Endodermal cell (in vitro differentiated cells): ENCODE measurements at regions not wholly inside any gene's neighbourhood (a gene's known extent, or its start where the extent isn't known, plus 50 kb on each side); places are given as distances from the start of the nearest gene placed in this dataset.

Experiments used
- DNase-seq: peaks from one replicate; pipeline ENCODE4 v3.0.0-alpha.2; 2017
- H3K27ac ChIP-seq: 2 replicates; pipeline ENCODE4 v1.5.1; 2013; ENCODE audit warnings: mild to moderate bottlenecking, low read depth, low read length, moderate library complexity
- H3K27me3 ChIP-seq: 2 replicates; pipeline ENCODE4 v1.6.1; 2013; ENCODE audit warnings: mild to moderate bottlenecking, low read length, moderate library complexity; ENCODE audit not compliant: insufficient read depth, control insufficient read depth, poor library complexity, severe bottlenecking
- H3K36me3 ChIP-seq: 2 replicates; pipeline ENCODE4 v1.7.0; 2013; ENCODE audit warnings: mild to moderate bottlenecking, low read length, moderate library complexity; ENCODE audit not compliant: control insufficient read depth, insufficient read depth
- H3K4me1 ChIP-seq: one replicate; pipeline ENCODE4 v1.7.0; 2013; ENCODE audit warnings: low read length; ENCODE audit not compliant: control insufficient read depth, insufficient read depth
- H3K4me3 ChIP-seq: 2 replicates; pipeline ENCODE4 v1.5.1; 2013; ENCODE audit warnings: mild to moderate bottlenecking, low read length, moderate library complexity
- H3K9ac ChIP-seq: 2 replicates; pipeline ENCODE4 v1.6.1; 2013; ENCODE audit warnings: mild to moderate bottlenecking, low read length, moderate library complexity; ENCODE audit not compliant: poor library complexity, severe bottlenecking; ENCODE audit errors: extremely low read depth
- H3K9me3 ChIP-seq: 2 replicates; pipeline ENCODE4 v1.6.1; 2013; ENCODE audit warnings: mild to moderate bottlenecking, low read length, moderate library complexity; ENCODE audit not compliant: control insufficient read depth
- H3K27ac Mint-ChIP-seq: 2 replicates; pipeline ENCODE4 v1.8.0; 2020; ENCODE audit warnings: mixed read lengths
- H3K27me3 Mint-ChIP-seq: 2 replicates; pipeline ENCODE4 v1.8.0; 2021; ENCODE audit warnings: mild to moderate bottlenecking, mixed read lengths; ENCODE audit not compliant: insufficient read depth
- H3K36me3 Mint-ChIP-seq: 2 replicates; pipeline ENCODE4 v1.8.0; 2020; ENCODE audit warnings: low read depth, mixed read lengths
- H3K4me1 Mint-ChIP-seq: 2 replicates; pipeline ENCODE4 v1.8.0; 2020; ENCODE audit warnings: mixed read lengths
- H3K4me3 Mint-ChIP-seq: 2 replicates; pipeline ENCODE4 v1.8.0; 2020; ENCODE audit warnings: mild to moderate bottlenecking, moderate library complexity, mixed read lengths
- H3K9me3 Mint-ChIP-seq: 2 replicates; pipeline ENCODE4 v1.8.0; 2020; ENCODE audit warnings: mild to moderate bottlenecking, mixed read lengths
- WGBS, 2 experiments: methylation state at CpG; one replicate each; pipeline versions ENCODE4 v1.1.5 to v1.1.7; 2013; ENCODE audit warnings: missing lambda C conversion rate in 2 of 2, mixed read lengths in 1 of 2; ENCODE audit not compliant: insufficient coverage in 1 of 2, insufficient read length in 1 of 2; 5-methylcytosine and 5-hydroxymethylcytosine counted together
- TF ChIP-seq, protein P1 (sequence below): fragments of 200-600 bp; sonication (generic); conservative IDR thresholded peaks from 2 replicates; pipeline ENCODE4 v1.5.0; 2021; ENCODE audit warnings: antibody characterized with exemption, mild to moderate bottlenecking

- peaks cover 35% of the 10 kb centered on the region for H3K9me3 Mint-ChIP-seq
- H3K36me3 Mint-ChIP-seq = no peaks in the 10 kb centered on the region
- Histone ChIP-seq H3K27me3 (no peaks in the 10 kb centered on the region), H3K9ac (no peak overlapping the region), H3K36me3 (no peaks in the 10 kb centered on the region), H3K4me3 (no peak overlapping the region), H3K4me1 (no peaks in the 10 kb centered on the region), H3K27ac (no peak overlapping the region), H3K9me3 (peaks cover 44% of the 10 kb centered on the region)
- H3K4me3 Mint-ChIP-seq = no peak overlapping the region
- WGBS, 2 experiments = 75 to 79% methylated on average over 4 to 9 of the region's 9 CpGs
- no peaks in the 10 kb centered on the region for H3K27me3 Mint-ChIP-seq
- no peak overlapping the region for H3K27ac Mint-ChIP-seq
- DNase-seq = no peak
- TF ChIP-seq, protein P1, sequence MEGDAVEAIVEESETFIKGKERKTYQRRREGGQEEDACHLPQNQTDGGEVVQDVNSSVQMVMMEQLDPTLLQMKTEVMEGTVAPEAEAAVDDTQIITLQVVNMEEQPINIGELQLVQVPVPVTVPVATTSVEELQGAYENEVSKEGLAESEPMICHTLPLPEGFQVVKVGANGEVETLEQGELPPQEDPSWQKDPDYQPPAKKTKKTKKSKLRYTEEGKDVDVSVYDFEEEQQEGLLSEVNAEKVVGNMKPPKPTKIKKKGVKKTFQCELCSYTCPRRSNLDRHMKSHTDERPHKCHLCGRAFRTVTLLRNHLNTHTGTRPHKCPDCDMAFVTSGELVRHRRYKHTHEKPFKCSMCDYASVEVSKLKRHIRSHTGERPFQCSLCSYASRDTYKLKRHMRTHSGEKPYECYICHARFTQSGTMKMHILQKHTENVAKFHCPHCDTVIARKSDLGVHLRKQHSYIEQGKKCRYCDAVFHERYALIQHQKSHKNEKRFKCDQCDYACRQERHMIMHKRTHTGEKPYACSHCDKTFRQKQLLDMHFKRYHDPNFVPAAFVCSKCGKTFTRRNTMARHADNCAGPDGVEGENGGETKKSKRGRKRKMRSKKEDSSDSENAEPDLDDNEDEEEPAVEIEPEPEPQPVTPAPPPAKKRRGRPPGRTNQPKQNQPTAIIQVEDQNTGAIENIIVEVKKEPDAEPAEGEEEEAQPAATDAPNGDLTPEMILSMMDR = no peak
- H3K4me1 Mint-ChIP-seq = no peaks in the 10 kb centered on the region
These were observed 630.7 kb downstream of the TBC1D22A start for GRCh38 chr22:47393191-47393590.

DNA sequence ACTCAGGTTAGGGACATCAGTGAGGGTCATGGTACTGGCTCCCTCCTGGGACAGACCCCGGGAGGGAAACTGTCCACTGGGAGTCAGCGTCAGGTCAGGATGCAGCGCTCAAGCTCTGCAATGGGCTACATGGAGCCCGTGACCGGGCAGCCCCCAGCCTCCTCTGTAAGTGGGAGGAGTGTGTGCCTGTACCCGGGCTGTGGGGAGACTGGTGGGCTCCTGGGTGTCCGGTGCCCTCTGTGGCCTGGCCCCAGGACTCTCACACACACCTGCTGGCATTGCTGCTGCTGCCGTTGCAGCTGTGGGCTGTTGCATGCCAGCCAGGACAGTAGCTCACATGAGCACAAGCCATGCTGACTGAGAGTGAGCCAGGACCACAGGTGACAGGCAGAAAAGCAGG, 630.3 kb downstream of the TBC1D22A start:
- 87% methylated on average over 8 of the region's 8 CpGs; no CpG with 5 or more reads in 1 of the 2 experiments for WGBS, 2 experiments
- no peak overlapping the region for H3K9ac ChIP-seq
- Mint-ChIP-seq H3K4me1 (no peaks in the 10 kb centered on the region), H3K27me3 (no peaks in the 10 kb centered on the region), H3K27ac (no peak overlapping the region), H3K9me3 (peaks cover 40% of the 10 kb centered on the region), H3K4me3 (no peak overlapping the region), H3K36me3 (no peaks in the 10 kb centered on the region)
- TF ChIP-seq, protein P1 = no peak
- H3K4me1 ChIP-seq = no peaks in the 10 kb centered on the region
- H3K27me3 ChIP-seq = no peaks in the 10 kb centered on the region
- no peak overlapping the region for H3K4me3 ChIP-seq
- peaks cover 43% of the 10 kb centered on the region for H3K9me3 ChIP-seq
- no peaks in the 10 kb centered on the region for H3K36me3 ChIP-seq
- DNase-seq = no peak
- no peak overlapping the region for H3K27ac ChIP-seq

GRCh38 chr22:47392054-47392347, 629.6 kb downstream of the TBC1D22A start:
- Histone ChIP-seq H3K27me3 (no peaks in the 10 kb centered on the region), H3K4me1 (no peaks in the 10 kb centered on the region), H3K27ac (no peak overlapping the region), H3K9me3 (peaks cover 39% of the 10 kb centered on the region), H3K36me3 (no peaks in the 10 kb centered on the region), H3K9ac (no peak overlapping the region), H3K4me3 (no peak overlapping the region)
- Mint-ChIP-seq H3K4me3 (no peak overlapping the region), H3K36me3 (no peaks in the 10 kb centered on the region), H3K9me3 (peaks cover 47% of the 10 kb centered on the region), H3K27me3 (no peaks in the 10 kb centered on the region), H3K27ac (no peak overlapping the region), H3K4me1 (no peaks in the 10 kb centered on the region)
- TF ChIP-seq, protein P1 = no peak
- 77 to 88% methylated on average over 5 to 11 of the region's 11 CpGs for WGBS, 2 experiments
- no peak for DNase-seq
